HCT116 (cell line): ENCODE measurements at regions not wholly inside any gene's neighbourhood (a gene's known extent, or its start where the extent isn't known, plus 50 kb on each side); places are given as distances from the start of the nearest gene placed in this dataset.

Experiments
- ATAC-seq: fragments of 200-7000 bp; cut with Tn5 transposase; 2 replicates; pipeline ENCODE4 v1.9.1; 2020; ENCODE audit warnings: mild to moderate bottlenecking, moderate library complexity
- BruUV-seq: library from RNA; stranded (reverse); fragments of 400-500 nt; replicated peaks from 2 replicates; lab custom pipeline; 2021; lab: Mats Ljungman, UMichigan
- CTCF ChIA-PET: fragments of 300-600 bp; sonication (Branson Sonifier 250); formaldehyde crosslinking; loops from one replicate; lab custom pipeline; 2021; ENCODE audit warnings: antibody characterized with exemption; lab: Charles Lee
- POLR2A ChIA-PET: fragments of 300-600, 350-600 bp; sonication (Branson Sonifier 250); formaldehyde crosslinking; loops from one replicate; lab custom pipeline; 2021; ENCODE audit warnings: antibody characterized with exemption; lab: Charles Lee
- RAD21 ChIA-PET, 2 experiments: fragments of 300-600 bp; sonication (Branson Sonifier 250); formaldehyde crosslinking; loops; one replicate each; lab custom pipeline; 2023; ENCODE audit warnings: low total read pairs in 2 of 2; ENCODE audit not compliant: uncharacterized antibody in 2 of 2, unreplicated experiment in 2 of 2, low non-redundant PET in 1 of 2; lab: Charles Lee
- DNase-seq: peaks from one replicate; pipeline ENCODE4 v3.0.0-alpha.2; 2010; ENCODE audit warnings: low read depth, low spot score
- H2AFZ ChIP-seq: fragments of 200-600 bp; shearing (Covaris generic), sonication (generic); 2 replicates; pipeline ENCODE4 v1.6.1; 2017; ENCODE audit warnings: low read depth, mixed run types, mixed read lengths, antibody characterized with exemption, low read length; ENCODE audit not compliant: poor library complexity, severe bottlenecking
- H3K27ac ChIP-seq: 2 replicates; pipeline ENCODE4 v1.5.1; 2012; ENCODE audit warnings: low read depth, low read length
- H3K27me3 ChIP-seq: fragments of 200-600 bp; sonication (generic); 2 replicates; pipeline ENCODE4 v1.6.1; 2016; ENCODE audit warnings: mixed run types, low read length, mixed read lengths; ENCODE audit not compliant: insufficient read depth
- H3K36me3 ChIP-seq, 2 experiments: fragments of 200-500 bp in 1 of 2; fragments of 200-600 bp in 1 of 2; sonication (Bioruptor generic) in 1 of 2; sonication (generic) in 1 of 2; 2 replicates each; pipeline versions ENCODE4 v1.5.1 to v1.6.1; 2014 to 2016; ENCODE audit warnings: low read length in 2 of 2, inconsistent platforms in 1 of 2, mixed read lengths in 1 of 2, mixed run types in 1 of 2; ENCODE audit not compliant: insufficient read depth in 2 of 2, control insufficient read depth in 1 of 2
- H3K4me1 ChIP-seq, 2 experiments: fragments of 200-600 bp in 1 of 2; sonication (generic) in 1 of 2; 2 replicates each; pipeline versions ENCODE4 v1.5.1 to v1.6.1; 2012 to 2017; ENCODE audit warnings: low read length in 2 of 2, inconsistent platforms in 1 of 2, mild to moderate bottlenecking in 1 of 2, mixed read lengths in 1 of 2, mixed run types in 1 of 2, moderate library complexity in 1 of 2; ENCODE audit not compliant: insufficient read depth in 2 of 2, control insufficient read depth in 1 of 2
- H3K4me2 ChIP-seq: fragments of 200-600 bp; sonication (generic); 2 replicates; pipeline ENCODE4 v1.6.1; 2017; ENCODE audit warnings: mixed run types, low read length, mixed read lengths
- H3K4me3 ChIP-seq, 2 experiments: fragments of 200-600 bp in 1 of 2; sonication (generic) in 1 of 2; replicated peaks in 1 of 2; 2 replicates each; pipeline ENCODE4 v1.5.1; 2011 to 2016; ENCODE audit warnings: low read length in 2 of 2, control low read depth in 1 of 2, low read depth in 1 of 2, mild to moderate bottlenecking in 1 of 2, mixed read lengths in 1 of 2, mixed run types in 1 of 2
- H3K79me2 ChIP-seq: fragments of 200-600 bp; sonication (generic); 2 replicates; pipeline ENCODE4 v1.6.1; 2017; ENCODE audit warnings: mild to moderate bottlenecking, mixed run types, low read length, moderate library complexity, mixed read lengths; ENCODE audit not compliant: insufficient read depth
- H3K9ac ChIP-seq: fragments of 200-600 bp; sonication (generic); 2 replicates; pipeline ENCODE4 v1.6.1; 2016; ENCODE audit warnings: low read length, mixed read lengths
- H3K9me2 ChIP-seq: fragments of 200-600 bp; sonication (generic), shearing (Covaris generic); 2 replicates; pipeline ENCODE4 v1.6.1; 2017; ENCODE audit warnings: mixed run types, mild to moderate bottlenecking, moderate library complexity; ENCODE audit not compliant: insufficient read depth
- H3K9me3 ChIP-seq, 2 experiments: fragments of 200-500 bp in 1 of 2; fragments of 200-600 bp in 1 of 2; sonication (Bioruptor generic) in 1 of 2; sonication (generic) in 1 of 2; 2 replicates each; pipeline ENCODE4 v1.6.1; 2014 to 2017; ENCODE audit warnings: low read length in 2 of 2, mixed read lengths in 2 of 2, inconsistent platforms in 1 of 2, low read depth in 1 of 2, mild to moderate bottlenecking in 1 of 2, mixed run types in 1 of 2, moderate library complexity in 1 of 2; ENCODE audit not compliant: control insufficient read depth in 1 of 2, insufficient read depth in 1 of 2
- H4K20me1 ChIP-seq: fragments of 200-600 bp; sonication (generic), shearing (Covaris generic); 2 replicates; pipeline ENCODE4 v1.6.1; 2017; ENCODE audit warnings: mixed run types, mild to moderate bottlenecking, moderate library complexity; ENCODE audit not compliant: insufficient read depth
- CEBPB ChIP-seq: IDR thresholded peaks from 2 replicates; pipeline ENCODE4 v1.6.1; 2012; ENCODE audit warnings: low read depth
- CTCF ChIP-seq, 3 experiments: fragments of 200-600 bp in 1 of 3; sonication (generic) in 1 of 3; IDR thresholded peaks in 2 of 3; conservative IDR thresholded peaks in 1 of 3; 2 replicates each; pipeline ENCODE4 v1.5.1; 2012 to 2017; ENCODE audit warnings: low read depth in 2 of 3, low read length in 2 of 3, antibody characterized with exemption in 1 of 3, borderline replicate concordance in 1 of 3, control low read depth in 1 of 3, mild to moderate bottlenecking in 1 of 3, mixed read lengths in 1 of 3, mixed run types in 1 of 3, moderate library complexity in 1 of 3; ENCODE audit not compliant: insufficient read depth in 1 of 3
- EGR1 ChIP-seq: IDR thresholded peaks from 2 replicates; pipeline ENCODE4 v1.6.1; 2012; ENCODE audit warnings: low read depth
- ELF1 ChIP-seq: IDR thresholded peaks from 2 replicates; pipeline ENCODE4 v1.6.1; 2012; ENCODE audit warnings: low read depth, borderline replicate concordance
- EZH2 ChIP-seq: fragments of 200-600 bp; sonication (generic); IDR thresholded peaks from 2 replicates; pipeline ENCODE4 v1.6.1; 2017; ENCODE audit warnings: antibody characterized with exemption, mixed run types
- FOSL1 ChIP-seq: IDR thresholded peaks from 2 replicates; pipeline ENCODE4 v1.6.1; 2012; ENCODE audit warnings: low read depth
- JUND ChIP-seq: IDR thresholded peaks from 2 replicates; pipeline ENCODE4 v1.6.1; 2012
- MAX ChIP-seq: IDR thresholded peaks from 2 replicates; pipeline ENCODE4 v1.6.1; 2012
- POLR2A ChIP-seq: IDR thresholded peaks from 2 replicates; pipeline ENCODE4 v1.7.0; 2011; ENCODE audit warnings: borderline replicate concordance; ENCODE audit not compliant: insufficient read depth, insufficient read length; ENCODE audit errors: extremely low read depth
- REST ChIP-seq: IDR thresholded peaks from 2 replicates; pipeline ENCODE4 v1.6.1; 2012; ENCODE audit warnings: low read depth
- SIN3A ChIP-seq: IDR thresholded peaks from 2 replicates; pipeline ENCODE4 v1.6.1; 2012; ENCODE audit warnings: low read depth
- SP1 ChIP-seq: IDR thresholded peaks from 2 replicates; pipeline ENCODE4 v1.6.1; 2012; ENCODE audit warnings: low read depth
- TCF7L2 ChIP-seq: IDR thresholded peaks from 2 replicates; pipeline ENCODE4 v1.7.0; 2011; ENCODE audit warnings: borderline replicate concordance, inconsistent platforms; ENCODE audit not compliant: insufficient read depth, insufficient read length; ENCODE audit errors: extremely low read depth
- YY1 ChIP-seq: IDR thresholded peaks from 2 replicates; pipeline ENCODE4 v1.6.1; 2011; ENCODE audit warnings: low read length, low read depth, moderate library complexity, mild to moderate bottlenecking; ENCODE audit not compliant: insufficient replicate concordance; ENCODE audit errors: extremely low read depth
- intact Hi-C: fragments of 100-400 bp; cut with micrococcal nuclease; formaldehyde crosslinking; loops from 2 replicates; pipeline ENCODE4 v1.10.0; 2022

GRCh38 chr9:110115826-110116542, 92.0 kb downstream of the C9orf152 start:
- H3K36me3 ChIP-seq, result no peaks in the 10 kb centered on the region
- H3K4me1 ChIP-seq, result no peaks in the 10 kb centered on the region; a peak in 1 of 4 replicates
- H2AFZ ChIP-seq, result no peak overlapping the region
- ChIA-PET CTCF (no interaction called here), POLR2A (no interaction called here), RAD21 (no interaction called here)
- no peak for TF ChIP-seq REST
- TF ChIP-seq MAX, result no peak
- TF ChIP-seq JUND, result no peak
- no peak for TF ChIP-seq FOSL1
- TF ChIP-seq CEBPB, result no peak
- TF ChIP-seq EZH2, result no peak
- no peak for TF ChIP-seq YY1
- no peak for TF ChIP-seq SIN3A
- TF ChIP-seq ELF1, result no peak
- TF ChIP-seq SP1, result no peak
- no peak for TF ChIP-seq TCF7L2
- no peak for TF ChIP-seq POLR2A
- TF ChIP-seq EGR1, result no peak
- TF ChIP-seq CTCF (IDR thresholded peaks at IDR 0.05 in 2 of 3, conservative IDR thresholded peaks at IDR 0.05 in 1 of 3; ENCODE audit: borderline replicate concordance in 1 of 3, insufficient read depth in 1 of 3, low read depth in 2 of 3, low read length in 2 of 3), result no peak
- H3K9me2 ChIP-seq, result no peaks in the 10 kb centered on the region
- H3K27ac ChIP-seq, result no peak overlapping the region
- BruUV-seq, result no TSS peak
- no peak overlapping the region for H3K9ac ChIP-seq
- H4K20me1 ChIP-seq, result no peaks in the 10 kb centered on the region
- ATAC-seq, result no peak
- H3K4me3 ChIP-seq, result no peak overlapping the region
- intact Hi-C loops, result no loop called here
- DNase-seq, result no peak
- H3K27me3 ChIP-seq, result no peaks in the 10 kb centered on the region
- H3K4me2 ChIP-seq, result no peak overlapping the region
- no peaks in the 10 kb centered on the region for H3K9me3 ChIP-seq
- peaks cover 43% of the 10 kb centered on the region for H3K79me2 ChIP-seq
